AG04450 (cell line): ENCODE measurements at regions not wholly inside any gene's neighbourhood (a gene's known extent, or its start where the extent isn't known, plus 50 kb on each side); places are given as distances from the start of the nearest gene placed in this dataset.

Experiments
- CTCF ChIA-PET: fragments of 300-600, 350-600 bp; formaldehyde crosslinking; extraction: SDS; loops from one replicate; lab custom pipeline; 2022; ENCODE audit warnings: antibody characterized with exemption, inconsistent platforms; lab: Charles Lee
- POLR2A ChIA-PET: fragments of 350-600 bp; formaldehyde crosslinking; extraction: SDS; loops from one replicate; lab custom pipeline; 2021; ENCODE audit warnings: antibody characterized with exemption, inconsistent platforms; lab: Yijun Ruan, JAX
- DNase-seq: peaks from one replicate; pipeline ENCODE4 v3.0.0-alpha.2; 2011; ENCODE audit warnings: low read depth, low spot score
- H3K27ac ChIP-seq: one replicate; pipeline ENCODE4 v1.5.1; 2012; ENCODE audit warnings: low read depth, low read length, control low read depth
- H3K27me3 ChIP-seq: one replicate; pipeline ENCODE4 v1.6.0; 2012; ENCODE audit warnings: low read length; ENCODE audit not compliant: control insufficient read depth, insufficient read depth
- H3K4me3 ChIP-seq: 2 replicates; pipeline ENCODE4 v1.5.1; 2011; ENCODE audit warnings: mild to moderate bottlenecking, low read depth, low read length, control low read depth
- H3K9me3 ChIP-seq: 2 replicates; pipeline ENCODE4 v1.5.1; 2012; ENCODE audit warnings: low read length; ENCODE audit not compliant: control insufficient read depth, insufficient read depth
- CTCF ChIP-seq: IDR thresholded peaks from 2 replicates; pipeline ENCODE4 v1.5.1; 2011; ENCODE audit warnings: low read depth, low read length, control low read depth, inconsistent platforms

GRCh38 chr2:116456429-116456828 lies 1358.1 kb upstream of the DDX18 start:
- peaks cover 24% of the 10 kb centered on the region for H3K9me3 ChIP-seq
- no peak overlapping the region for H3K27ac ChIP-seq
- DNase-seq, result no peak
- CTCF ChIA-PET, result no interaction called here
- no peaks in the 10 kb centered on the region for H3K27me3 ChIP-seq
- no peak for TF ChIP-seq CTCF
- POLR2A ChIA-PET, result no interaction called here
- H3K4me3 ChIP-seq, result no peak overlapping the region

- no peak for TF ChIP-seq CTCF
- no peak overlapping the region for H3K4me3 ChIP-seq
- DNase-seq, result no peak
Observed at GRCh38 chr2:116467243-116467642, 1347.2 kb upstream of the DDX18 start.

GRCh38 chr2:116477229-116477628 lies 1337.3 kb upstream of the DDX18 start:
- H3K27me3 ChIP-seq, result no peaks in the 10 kb centered on the region
- no peak overlapping the region for H3K27ac ChIP-seq
- DNase-seq, result no peak
- H3K9me3 ChIP-seq, result peaks cover 22% of the 10 kb centered on the region
- no peak overlapping the region for H3K4me3 ChIP-seq
- ChIA-PET POLR2A (no interaction called here), CTCF (no interaction called here)
- no peak for TF ChIP-seq CTCF

More at GRCh38 chr2:116467243-116467642, 1347.2 kb upstream of the DDX18 start:
- ChIA-PET CTCF (no interaction called here), POLR2A (no interaction called here)
- Histone ChIP-seq H3K27me3 (no peaks in the 10 kb centered on the region), H3K9me3 (peaks cover 27% of the 10 kb centered on the region), H3K27ac (no peak overlapping the region)

- ChIA-PET POLR2A (no interaction called here), CTCF (no interaction called here)
Observed at GRCh38 chr2:116487336-116487735, 1327.2 kb upstream of the DDX18 start.

GRCh38 chr2:116489292-116489691 lies 1325.2 kb upstream of the DDX18 start:
- POLR2A ChIA-PET, result no interaction called here
- CTCF ChIA-PET, result no interaction called here
- H3K27ac ChIP-seq, result no peak overlapping the region
- no peak overlapping the region for H3K4me3 ChIP-seq
- TF ChIP-seq CTCF, result no peak
- peaks cover 11% of the 10 kb centered on the region for H3K9me3 ChIP-seq
- no peak for DNase-seq
- no peaks in the 10 kb centered on the region for H3K27me3 ChIP-seq

More at GRCh38 chr2:116487336-116487735, 1327.2 kb upstream of the DDX18 start:
- H3K27ac ChIP-seq, result no peak overlapping the region
- no peak overlapping the region for H3K4me3 ChIP-seq
- no peak for TF ChIP-seq CTCF
- H3K27me3 ChIP-seq, result no peaks in the 10 kb centered on the region
- H3K9me3 ChIP-seq, result peaks cover 16% of the 10 kb centered on the region
- DNase-seq, result no peak
